ENCODE measurements at regions not wholly inside any gene's neighbourhood (a gene's known extent, or its start where the extent isn't known, plus 50 kb on each side); places are given as distances from the start of the nearest gene placed in this dataset.

GRCh38 chr5:167849874-167850273 is 441.6 kb upstream of the WWC1 start:
- no peaks in the 10 kb centered on the region for H3K79me2 ChIP-seq (ENCODE audit: insufficient read depth, low read length)
- H3K27me3 ChIP-seq (ENCODE audit: low read length): no peaks in the 10 kb centered on the region

GRCh38 chr5:167850911-167851310 is 440.5 kb upstream of the WWC1 start:
- Histone ChIP-seq H4K20me1 (ENCODE audit: low read depth, low read length) (no peaks in the 10 kb centered on the region), H2AFZ (ENCODE audit: low read depth, low read length, severe bottlenecking) (no peak overlapping the region), H3K36me3 (ENCODE audit: low read length) (no peaks in the 10 kb centered on the region), H3F3A (ENCODE audit: insufficient read depth) (no peaks in the 10 kb centered on the region), H3K9me2 (replicated peaks; ENCODE audit: insufficient read depth, low read length) (no peaks in the 10 kb centered on the region), H3K9me3 (ENCODE audit: insufficient read depth, low read length) (no peaks in the 10 kb centered on the region), H3K9ac (ENCODE audit: low read length) (no peak overlapping the region), H3K79me2 (ENCODE audit: insufficient read depth, low read length) (no peaks in the 10 kb centered on the region), H3K4me3 (ENCODE audit: insufficient read depth, low read length, poor library complexity, severe bottlenecking) (no peak overlapping the region), H3K27me3 (ENCODE audit: low read length) (no peaks in the 10 kb centered on the region), H3K4me2 (ENCODE audit: low read depth, low read length, poor library complexity, severe bottlenecking) (no peak overlapping the region), H3K27ac (ENCODE audit: low read depth, low read length) (no peak overlapping the region)
- TF ChIP-seq EZH2phosphoT487 (conservative IDR thresholded peaks at IDR 0.05; ENCODE audit: low read length): no peak
- TF ChIP-seq, protein P1, sequence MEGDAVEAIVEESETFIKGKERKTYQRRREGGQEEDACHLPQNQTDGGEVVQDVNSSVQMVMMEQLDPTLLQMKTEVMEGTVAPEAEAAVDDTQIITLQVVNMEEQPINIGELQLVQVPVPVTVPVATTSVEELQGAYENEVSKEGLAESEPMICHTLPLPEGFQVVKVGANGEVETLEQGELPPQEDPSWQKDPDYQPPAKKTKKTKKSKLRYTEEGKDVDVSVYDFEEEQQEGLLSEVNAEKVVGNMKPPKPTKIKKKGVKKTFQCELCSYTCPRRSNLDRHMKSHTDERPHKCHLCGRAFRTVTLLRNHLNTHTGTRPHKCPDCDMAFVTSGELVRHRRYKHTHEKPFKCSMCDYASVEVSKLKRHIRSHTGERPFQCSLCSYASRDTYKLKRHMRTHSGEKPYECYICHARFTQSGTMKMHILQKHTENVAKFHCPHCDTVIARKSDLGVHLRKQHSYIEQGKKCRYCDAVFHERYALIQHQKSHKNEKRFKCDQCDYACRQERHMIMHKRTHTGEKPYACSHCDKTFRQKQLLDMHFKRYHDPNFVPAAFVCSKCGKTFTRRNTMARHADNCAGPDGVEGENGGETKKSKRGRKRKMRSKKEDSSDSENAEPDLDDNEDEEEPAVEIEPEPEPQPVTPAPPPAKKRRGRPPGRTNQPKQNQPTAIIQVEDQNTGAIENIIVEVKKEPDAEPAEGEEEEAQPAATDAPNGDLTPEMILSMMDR (IDR thresholded peaks at IDR 0.05; ENCODE audit: insufficient read depth, low read length, poor library complexity, severe bottlenecking): no peak

More at GRCh38 chr5:167849874-167850273, 441.6 kb upstream of the WWC1 start:
- Histone ChIP-seq H4K20me1 (ENCODE audit: low read depth, low read length) (no peaks in the 10 kb centered on the region), H2AFZ (ENCODE audit: low read depth, low read length, severe bottlenecking) (no peak overlapping the region), H3K9me2 (replicated peaks; ENCODE audit: insufficient read depth, low read length) (no peaks in the 10 kb centered on the region), H3K4me2 (ENCODE audit: low read depth, low read length, poor library complexity, severe bottlenecking) (no peak overlapping the region), H3K4me3 (ENCODE audit: insufficient read depth, low read length, poor library complexity, severe bottlenecking) (no peak overlapping the region), H3F3A (ENCODE audit: insufficient read depth) (no peaks in the 10 kb centered on the region), H3K36me3 (ENCODE audit: low read length) (no peaks in the 10 kb centered on the region), H3K9ac (ENCODE audit: low read length) (no peak overlapping the region), H3K27ac (ENCODE audit: low read depth, low read length) (no peak overlapping the region), H3K9me3 (ENCODE audit: insufficient read depth, low read length) (no peaks in the 10 kb centered on the region)
- TF ChIP-seq EZH2phosphoT487 (conservative IDR thresholded peaks at IDR 0.05; ENCODE audit: low read length): no peak

DNA sequence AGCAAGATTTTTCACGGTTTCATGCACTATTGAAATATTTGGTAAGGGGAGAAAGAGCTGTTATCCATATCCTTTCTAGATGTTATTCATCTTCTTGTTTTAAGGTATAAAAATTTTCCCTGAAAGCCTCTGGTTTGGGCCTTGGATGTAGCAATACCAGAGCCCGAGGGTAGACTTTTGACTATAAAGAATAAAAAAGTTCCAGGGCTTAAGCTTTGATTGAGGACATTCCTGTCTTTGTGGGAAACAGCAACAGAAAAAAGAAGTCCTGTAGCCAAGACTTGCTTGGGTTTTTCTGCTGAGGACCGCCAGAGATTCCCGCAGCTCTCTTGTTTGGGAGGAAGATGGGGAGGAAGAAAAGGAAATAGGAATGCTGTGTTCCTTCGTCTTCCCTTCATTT is 440.0 kb upstream of the WWC1 start:
- Histone ChIP-seq H3K4me3 (ENCODE audit: insufficient read depth, low read length, poor library complexity, severe bottlenecking) (no peak overlapping the region), H3K79me2 (ENCODE audit: insufficient read depth, low read length) (no peaks in the 10 kb centered on the region), H3K9me3 (ENCODE audit: insufficient read depth, low read length) (no peaks in the 10 kb centered on the region), H4K20me1 (ENCODE audit: low read depth, low read length) (no peaks in the 10 kb centered on the region), H3K9me2 (replicated peaks; ENCODE audit: insufficient read depth, low read length) (no peaks in the 10 kb centered on the region), H2AFZ (ENCODE audit: low read depth, low read length, severe bottlenecking) (no peak overlapping the region), H3F3A (ENCODE audit: insufficient read depth) (no peaks in the 10 kb centered on the region), H3K36me3 (ENCODE audit: low read length) (no peaks in the 10 kb centered on the region), H3K27me3 (ENCODE audit: low read length) (no peaks in the 10 kb centered on the region), H3K9ac (ENCODE audit: low read length) (no peak overlapping the region), H3K27ac (ENCODE audit: low read depth, low read length) (no peak overlapping the region), H3K4me2 (ENCODE audit: low read depth, low read length, poor library complexity, severe bottlenecking) (no peak overlapping the region)
- no peak for TF ChIP-seq EZH2phosphoT487 (conservative IDR thresholded peaks at IDR 0.05; ENCODE audit: low read length)
- TF ChIP-seq, protein P1 (IDR thresholded peaks at IDR 0.05; ENCODE audit: insufficient read depth, low read length, poor library complexity, severe bottlenecking): no peak

DNA sequence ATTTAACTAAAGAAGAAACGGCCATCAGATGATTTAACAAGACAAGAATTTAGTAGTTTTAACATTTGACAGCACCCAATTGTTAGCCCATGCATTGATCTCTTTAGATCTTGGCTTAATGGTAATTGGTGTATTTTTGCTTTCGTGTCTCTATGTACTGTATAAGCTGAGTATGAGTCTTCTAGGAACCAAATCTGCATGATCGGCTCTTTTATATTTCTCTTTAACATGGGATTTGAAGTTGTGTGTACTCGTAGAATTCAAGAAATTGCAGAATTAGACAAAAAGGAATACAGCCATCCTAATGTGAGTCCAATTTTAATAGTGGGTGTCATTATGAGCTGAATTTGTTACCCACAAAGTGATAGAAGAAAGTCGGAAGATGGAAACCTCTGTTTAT is 438.9 kb upstream of the WWC1 start:
- Histone ChIP-seq H3K4me3 (ENCODE audit: insufficient read depth, low read length, poor library complexity, severe bottlenecking) (no peak overlapping the region), H2AFZ (ENCODE audit: low read depth, low read length, severe bottlenecking) (no peak overlapping the region), H3K79me2 (ENCODE audit: insufficient read depth, low read length) (no peaks in the 10 kb centered on the region), H3K36me3 (ENCODE audit: low read length) (no peaks in the 10 kb centered on the region), H3K27me3 (ENCODE audit: low read length) (no peaks in the 10 kb centered on the region), H3K9me2 (replicated peaks; ENCODE audit: insufficient read depth, low read length) (no peaks in the 10 kb centered on the region), H3F3A (ENCODE audit: insufficient read depth) (no peaks in the 10 kb centered on the region), H3K4me2 (ENCODE audit: low read depth, low read length, poor library complexity, severe bottlenecking) (no peak overlapping the region), H3K9ac (ENCODE audit: low read length) (no peak overlapping the region), H4K20me1 (ENCODE audit: low read depth, low read length) (no peaks in the 10 kb centered on the region), H3K27ac (ENCODE audit: low read depth, low read length) (no peak overlapping the region), H3K9me3 (ENCODE audit: insufficient read depth, low read length) (no peaks in the 10 kb centered on the region)
- TF ChIP-seq, protein P1 (IDR thresholded peaks at IDR 0.05; ENCODE audit: insufficient read depth, low read length, poor library complexity, severe bottlenecking): no peak
- no peak for TF ChIP-seq EZH2phosphoT487 (conservative IDR thresholded peaks at IDR 0.05; ENCODE audit: low read length)

All from SU-DHL-6 (cell line).